AG04449 (cell line): ENCODE measurements at regions not wholly inside any gene's neighbourhood (a gene's known extent, or its start where the extent isn't known, plus 50 kb on each side); places are given as distances from the start of the nearest gene placed in this dataset.

ENCODE experiments used
- CTCF ChIA-PET: fragments of 350-600 bp; formaldehyde crosslinking; extraction: SDS; loops from one replicate; lab custom pipeline; 2021; ENCODE audit warnings: antibody characterized with exemption; lab: Yijun Ruan, JAX
- POLR2A ChIA-PET: fragments of 400-600, 350-600 bp; formaldehyde crosslinking; extraction: SDS; loops from one replicate; lab custom pipeline; 2020; ENCODE audit warnings: antibody characterized with exemption, inconsistent platforms; lab: Yijun Ruan, JAX
- DNase-seq: peaks from one replicate; pipeline ENCODE4 v3.0.0-alpha.2; 2010; ENCODE audit warnings: low read depth, low spot score
- H3K4me3 ChIP-seq: 2 replicates; pipeline ENCODE4 v1.5.1; 2011; ENCODE audit warnings: low read depth, mild to moderate bottlenecking, control low read depth, low read length
- CTCF ChIP-seq: IDR thresholded peaks from one replicate; pipeline ENCODE4 v1.5.1; 2011; ENCODE audit warnings: mild to moderate bottlenecking, moderate library complexity, low read length, control low read depth, inconsistent platforms; ENCODE audit not compliant: insufficient read depth; ENCODE audit errors: missing control alignments

- no peak for TF ChIP-seq CTCF
- CTCF ChIA-PET: no interaction called here
- DNase-seq: no peak
- H3K4me3 ChIP-seq: no peak overlapping the region
- POLR2A ChIA-PET: no interaction called here
Measured at GRCh38 chr7:125644109-125644508, 714.5 kb upstream of the POT1 start.

DNA sequence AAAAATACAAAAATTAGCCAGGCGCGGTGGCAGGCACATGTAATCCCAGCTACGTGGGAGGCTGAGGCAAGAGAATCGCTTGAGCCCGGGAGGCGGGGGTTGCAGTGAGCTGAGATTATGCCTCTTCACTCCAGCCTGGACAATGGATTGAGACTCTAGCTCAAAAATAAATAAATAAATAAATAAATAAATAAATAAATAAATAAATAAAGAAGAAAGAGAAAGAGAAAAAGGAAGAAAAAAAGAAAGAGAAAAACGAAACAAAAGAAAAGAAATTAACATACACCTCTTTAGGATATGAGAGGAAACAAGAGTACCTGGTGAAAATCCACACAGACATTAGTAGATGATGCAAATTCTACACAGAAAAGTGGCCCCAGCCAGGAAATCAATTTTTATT, 713.7 kb upstream of the POT1 start:
- no peak for TF ChIP-seq CTCF
- POLR2A ChIA-PET: no interaction called here
- DNase-seq: no peak
- CTCF ChIA-PET: no interaction called here
- H3K4me3 ChIP-seq: no peak overlapping the region

GRCh38 chr7:125641884-125642283, 712.3 kb upstream of the POT1 start:
- ChIA-PET CTCF (no interaction called here), POLR2A (no interaction called here)
- DNase-seq: no peak
- no peak overlapping the region for H3K4me3 ChIP-seq
- no peak for TF ChIP-seq CTCF

DNA sequence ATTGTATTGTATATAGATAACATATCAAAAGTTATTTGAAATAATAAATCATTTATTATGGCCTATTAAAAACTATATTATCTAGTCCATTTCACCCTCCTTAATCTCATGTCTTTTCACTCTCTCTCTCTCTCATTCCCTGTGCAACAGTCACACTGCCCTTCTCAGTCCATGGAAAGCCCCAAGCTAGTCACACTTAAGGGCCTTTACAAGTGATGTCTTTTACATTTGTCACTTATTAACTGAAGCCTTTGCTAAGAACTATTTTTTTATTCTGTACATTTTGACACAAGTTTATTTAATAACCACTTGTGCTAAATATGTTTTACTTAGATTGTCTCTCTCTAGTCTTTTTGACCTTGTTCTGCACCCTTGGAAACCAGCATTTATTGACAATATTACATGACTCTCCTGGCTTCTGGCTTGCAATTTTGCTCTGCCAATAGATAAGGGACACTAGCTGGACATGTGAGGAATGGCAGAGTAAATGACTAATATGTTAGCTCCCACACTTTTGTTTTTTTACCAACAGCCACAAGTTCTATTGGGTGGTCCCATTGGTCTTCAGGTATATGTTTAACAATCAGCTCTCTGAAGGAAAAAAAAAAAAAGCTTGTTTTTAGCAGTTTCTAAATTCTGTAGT, 706.8 kb upstream of the POT1 start:
- DNase-seq: no peak
- ChIA-PET CTCF (no interaction called here), POLR2A (no interaction called here)
- no peak overlapping the region for H3K4me3 ChIP-seq
- TF ChIP-seq CTCF: no peak

DNA sequence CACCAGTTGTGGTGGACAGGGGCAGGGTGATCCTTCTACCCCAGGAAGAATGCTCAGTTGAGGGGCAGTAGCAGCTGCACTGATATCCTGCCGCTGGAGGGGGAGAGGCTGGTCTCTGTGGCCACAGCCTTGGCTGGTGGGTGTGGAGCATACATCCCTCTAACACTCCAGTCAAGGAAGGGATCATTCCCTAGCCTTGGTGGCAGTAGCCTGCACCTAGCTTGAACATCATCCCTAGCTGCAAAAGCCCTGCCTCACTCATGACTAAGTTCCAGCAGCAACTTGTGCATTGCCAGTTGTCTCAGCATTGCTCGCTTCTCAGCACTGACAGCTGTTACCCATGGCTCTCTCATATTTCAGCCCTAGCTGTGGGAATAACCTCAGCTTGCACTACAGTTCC, 688.9 kb upstream of the POT1 start:
- no peak overlapping the region for H3K4me3 ChIP-seq
- DNase-seq: no peak
- ChIA-PET POLR2A (no interaction called here), CTCF (no interaction called here)
- no peak for TF ChIP-seq CTCF

GRCh38 chr7:125611582-125611981, 682.0 kb upstream of the POT1 start:
- no peak for TF ChIP-seq CTCF
- ChIA-PET POLR2A (no interaction called here), CTCF (no interaction called here)
- no peak for DNase-seq
- no peak overlapping the region for H3K4me3 ChIP-seq
